ENCODE measurements at regions not wholly inside any gene's neighbourhood (a gene's known extent, or its start where the extent isn't known, plus 50 kb on each side); places are given as distances from the start of the nearest gene placed in this dataset.

GRCh38 chr6:164928728-164929407 is 380.5 kb downstream of the C6orf118 start:
- TF ChIP-seq SNAI2 (CRISPR knock-in tag; IDR thresholded peaks at IDR 0.05) (no peak), ESRRG (CRISPR knock-in tag; IDR thresholded peaks at IDR 0.05) (no peak), ZNF565 (CRISPR knock-in tag; conservative IDR thresholded peaks at IDR 0.05; ENCODE audit: low read depth) (no peak), ZFP3 (CRISPR knock-in tag; IDR thresholded peaks at IDR 0.05) (no peak), ZFP30 (CRISPR knock-in tag; IDR thresholded peaks at IDR 0.05) (no peak), PATZ1 (CRISPR knock-in tag; IDR thresholded peaks at IDR 0.05; ENCODE audit: borderline replicate concordance) (no peak), ZC3H10 (CRISPR knock-in tag; IDR thresholded peaks at IDR 0.05) (no peak), TCF4 (CRISPR knock-in tag; IDR thresholded peaks at IDR 0.05; ENCODE audit: borderline replicate concordance) (no peak), ISL1 (CRISPR knock-in tag; IDR thresholded peaks at IDR 0.05) (no peak), ZNF8 (CRISPR knock-in tag; IDR thresholded peaks at IDR 0.05) (no peak), BACH2 (CRISPR knock-in tag; IDR thresholded peaks at IDR 0.05; ENCODE audit: borderline replicate concordance) (no peak)
- TF ChIP-seq, protein P1, sequence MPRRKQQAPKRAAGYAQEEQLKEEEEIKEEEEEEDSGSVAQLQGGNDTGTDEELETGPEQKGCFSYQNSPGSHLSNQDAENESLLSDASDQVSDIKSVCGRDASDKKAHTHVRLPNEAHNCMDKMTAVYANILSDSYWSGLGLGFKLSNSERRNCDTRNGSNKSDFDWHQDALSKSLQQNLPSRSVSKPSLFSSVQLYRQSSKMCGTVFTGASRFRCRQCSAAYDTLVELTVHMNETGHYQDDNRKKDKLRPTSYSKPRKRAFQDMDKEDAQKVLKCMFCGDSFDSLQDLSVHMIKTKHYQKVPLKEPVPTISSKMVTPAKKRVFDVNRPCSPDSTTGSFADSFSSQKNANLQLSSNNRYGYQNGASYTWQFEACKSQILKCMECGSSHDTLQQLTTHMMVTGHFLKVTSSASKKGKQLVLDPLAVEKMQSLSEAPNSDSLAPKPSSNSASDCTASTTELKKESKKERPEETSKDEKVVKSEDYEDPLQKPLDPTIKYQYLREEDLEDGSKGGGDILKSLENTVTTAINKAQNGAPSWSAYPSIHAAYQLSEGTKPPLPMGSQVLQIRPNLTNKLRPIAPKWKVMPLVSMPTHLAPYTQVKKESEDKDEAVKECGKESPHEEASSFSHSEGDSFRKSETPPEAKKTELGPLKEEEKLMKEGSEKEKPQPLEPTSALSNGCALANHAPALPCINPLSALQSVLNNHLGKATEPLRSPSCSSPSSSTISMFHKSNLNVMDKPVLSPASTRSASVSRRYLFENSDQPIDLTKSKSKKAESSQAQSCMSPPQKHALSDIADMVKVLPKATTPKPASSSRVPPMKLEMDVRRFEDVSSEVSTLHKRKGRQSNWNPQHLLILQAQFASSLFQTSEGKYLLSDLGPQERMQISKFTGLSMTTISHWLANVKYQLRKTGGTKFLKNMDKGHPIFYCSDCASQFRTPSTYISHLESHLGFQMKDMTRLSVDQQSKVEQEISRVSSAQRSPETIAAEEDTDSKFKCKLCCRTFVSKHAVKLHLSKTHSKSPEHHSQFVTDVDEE (CRISPR knock-in tag; IDR thresholded peaks at IDR 0.05) = no peak
- TF ChIP-seq, protein P2, sequence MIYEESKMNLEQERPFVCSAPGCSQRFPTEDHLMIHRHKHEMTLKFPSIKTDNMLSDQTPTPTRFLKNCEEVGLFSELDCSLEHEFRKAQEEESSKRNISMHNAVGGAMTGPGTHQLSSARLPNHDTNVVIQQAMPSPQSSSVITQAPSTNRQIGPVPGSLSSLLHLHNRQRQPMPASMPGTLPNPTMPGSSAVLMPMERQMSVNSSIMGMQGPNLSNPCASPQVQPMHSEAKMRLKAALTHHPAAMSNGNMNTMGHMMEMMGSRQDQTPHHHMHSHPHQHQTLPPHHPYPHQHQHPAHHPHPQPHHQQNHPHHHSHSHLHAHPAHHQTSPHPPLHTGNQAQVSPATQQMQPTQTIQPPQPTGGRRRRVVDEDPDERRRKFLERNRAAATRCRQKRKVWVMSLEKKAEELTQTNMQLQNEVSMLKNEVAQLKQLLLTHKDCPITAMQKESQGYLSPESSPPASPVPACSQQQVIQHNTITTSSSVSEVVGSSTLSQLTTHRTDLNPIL (CRISPR knock-in tag; IDR thresholded peaks at IDR 0.05; ENCODE audit: low read depth) = no peak

Data from SK-N-SH treated with all-trans-retinoic acid at 6 μM for 48 hours (cell line).